Right kidney (tissue), 1 donor: ENCODE measurements at regions not wholly inside any gene's neighbourhood (a gene's known extent, or its start where the extent isn't known, plus 50 kb on each side); places are given as distances from the start of the nearest gene placed in this dataset.

Experiments
- DNase-seq: peaks from one replicate; pipeline ENCODE4 v3.0.0-alpha.2; 2016

DNA sequence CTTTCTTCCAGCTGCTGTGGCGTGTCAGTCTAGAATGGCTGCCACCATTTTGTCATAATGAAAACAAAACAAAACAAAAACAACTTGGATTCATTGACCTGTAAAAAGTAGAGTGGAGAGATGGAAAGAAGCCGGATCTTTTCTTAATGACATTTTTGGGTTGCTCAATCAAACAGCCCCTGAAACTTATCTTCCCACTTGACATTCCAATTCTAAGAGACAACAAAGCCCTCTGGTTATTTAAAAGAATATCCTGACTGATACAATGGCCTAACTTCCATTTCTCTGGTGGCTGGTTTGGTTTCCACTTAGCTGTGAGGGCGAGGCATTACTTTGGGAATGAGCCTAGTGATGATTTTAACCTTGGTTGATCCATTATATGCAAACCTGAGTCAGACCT is 123.7 kb downstream of the AQP4 start:
- no peak for DNase-seq

DNA sequence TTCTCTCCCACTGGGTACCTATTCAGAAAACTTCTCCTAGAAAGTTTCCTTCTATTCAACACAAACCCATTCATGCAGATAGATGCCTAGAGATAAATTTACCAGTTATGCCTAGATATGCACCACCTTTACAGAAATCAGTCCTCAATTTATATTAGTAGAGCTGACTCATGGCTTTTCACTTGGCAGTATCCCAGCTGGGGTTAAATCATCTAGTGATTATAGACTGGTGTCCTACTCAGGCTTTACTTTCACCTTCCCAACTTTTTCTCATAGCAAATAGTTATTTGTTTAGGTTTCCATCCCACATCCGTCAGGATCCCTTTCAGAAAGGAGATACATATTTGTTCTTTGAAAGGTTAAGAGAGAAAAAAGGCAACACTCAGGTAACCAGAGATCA is 124.5 kb downstream of the AQP4 start:
- DNase-seq = no peak

DNA sequence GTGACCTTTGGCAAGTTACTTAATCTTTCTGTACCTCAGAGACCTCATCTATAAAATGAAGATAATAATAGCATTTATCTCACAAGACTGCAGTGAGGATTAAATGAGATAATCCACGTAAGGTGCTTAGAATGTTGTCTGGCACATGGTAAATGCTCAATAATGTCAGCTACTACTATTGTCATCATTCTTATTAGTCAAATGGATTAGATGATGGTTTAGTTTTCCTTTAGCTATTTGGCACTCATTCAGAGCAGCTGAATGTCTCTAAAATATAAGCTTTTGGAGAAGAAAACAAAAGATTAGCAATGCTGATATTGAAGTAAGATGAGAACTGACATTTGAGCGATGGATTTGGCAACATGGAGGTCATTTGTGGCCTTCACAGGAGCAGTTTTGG is 125.1 kb downstream of the AQP4 start:
- DNase-seq = no peak

DNA sequence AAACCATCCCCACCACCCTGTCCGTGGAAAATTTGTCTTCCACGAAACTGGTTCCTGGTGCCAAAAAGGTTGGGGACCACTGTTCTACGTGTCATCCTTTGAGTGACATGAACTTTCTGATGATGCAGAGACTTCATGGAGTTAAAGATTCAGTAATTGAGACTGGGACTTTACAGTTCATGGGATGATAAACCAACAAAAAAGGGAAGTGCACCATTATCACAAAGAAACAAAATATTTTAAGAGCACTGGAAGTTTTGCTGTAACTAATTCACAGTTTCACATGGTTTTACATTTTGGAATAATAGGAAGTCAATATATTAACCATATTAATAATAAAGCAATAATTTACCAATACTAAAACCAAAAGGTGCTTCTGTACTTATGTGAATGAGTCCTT is 126.8 kb downstream of the AQP4 start:
- no peak for DNase-seq

DNA sequence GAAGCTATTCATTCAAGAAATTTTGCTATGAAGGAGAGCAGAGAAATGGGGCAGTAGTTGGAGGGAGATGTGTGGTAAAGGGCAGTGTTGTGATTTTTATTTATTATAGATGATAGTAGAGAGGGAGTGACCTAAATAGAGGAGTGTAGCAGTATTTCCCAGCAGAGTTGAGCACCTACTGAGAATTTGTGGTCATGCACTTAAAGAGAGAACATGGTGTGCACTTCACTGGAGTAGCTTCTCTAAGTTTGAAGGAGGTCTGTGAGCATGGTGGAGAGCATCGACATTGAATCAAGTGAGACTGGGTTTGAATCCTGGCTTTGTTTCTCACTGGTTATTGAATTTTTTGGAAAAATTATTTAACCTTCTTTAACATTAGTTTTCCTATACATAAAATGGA is 129.2 kb downstream of the AQP4 start:
- DNase-seq = no peak

DNA sequence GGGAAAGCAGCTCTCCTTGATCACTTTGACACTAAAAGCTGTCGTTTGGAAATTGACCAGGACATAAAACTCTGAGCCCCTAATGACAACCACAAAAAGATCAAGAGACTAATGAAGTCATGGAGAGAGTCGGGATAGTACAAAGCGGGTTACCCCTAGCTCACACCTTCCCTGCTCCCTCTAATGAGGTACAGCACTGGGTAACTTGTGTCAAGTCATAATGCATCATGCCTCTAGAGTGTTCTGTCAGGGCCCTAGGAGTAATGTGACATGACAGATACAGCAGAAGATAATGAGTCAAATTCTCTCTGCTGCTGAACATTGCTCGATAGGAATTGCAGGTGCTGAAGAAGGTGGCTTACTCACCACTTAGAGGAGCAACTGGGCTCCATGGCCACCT is 130.7 kb downstream of the AQP4 start:
- no peak for DNase-seq

DNA sequence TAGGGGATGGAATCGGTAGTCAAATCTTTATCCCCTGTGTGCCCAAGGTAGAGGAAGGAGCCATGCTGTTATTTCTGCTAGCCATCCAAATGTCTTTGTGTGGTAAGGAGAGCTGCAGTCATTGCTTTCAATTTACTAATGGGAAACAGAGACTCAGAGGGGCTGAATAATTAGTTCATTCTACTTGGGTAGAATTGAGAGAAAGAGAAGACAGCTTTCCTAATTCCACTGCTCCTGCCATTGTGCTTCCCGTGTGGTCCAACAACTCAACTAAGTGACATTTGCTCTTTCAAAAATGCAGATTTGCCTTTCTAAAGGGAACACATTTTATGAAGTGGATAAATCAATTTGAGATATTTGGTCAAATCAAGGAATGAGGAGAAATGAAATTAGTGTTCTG is 136.1 kb downstream of the AQP4 start:
- no peak for DNase-seq

DNA sequence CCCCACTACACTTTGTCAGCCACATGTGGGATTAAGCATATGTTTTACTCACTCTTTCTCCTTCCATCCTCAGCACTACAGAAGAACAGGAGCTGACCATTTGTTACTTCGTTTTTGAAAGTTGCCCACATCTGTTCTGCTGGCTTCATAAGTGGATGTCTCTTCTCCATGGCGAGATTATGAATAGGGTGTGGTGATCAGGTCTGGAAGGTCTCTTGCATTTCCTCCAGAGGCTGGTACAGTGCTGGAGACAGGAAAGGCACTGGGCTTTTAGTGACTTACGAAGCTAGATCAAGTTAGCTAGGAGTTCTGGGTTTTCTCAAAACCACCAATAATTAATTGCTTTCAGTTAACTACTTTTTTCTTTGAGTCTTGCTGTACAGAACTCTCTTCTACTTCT is 136.5 kb downstream of the AQP4 start:
- DNase-seq = no peak

DNA sequence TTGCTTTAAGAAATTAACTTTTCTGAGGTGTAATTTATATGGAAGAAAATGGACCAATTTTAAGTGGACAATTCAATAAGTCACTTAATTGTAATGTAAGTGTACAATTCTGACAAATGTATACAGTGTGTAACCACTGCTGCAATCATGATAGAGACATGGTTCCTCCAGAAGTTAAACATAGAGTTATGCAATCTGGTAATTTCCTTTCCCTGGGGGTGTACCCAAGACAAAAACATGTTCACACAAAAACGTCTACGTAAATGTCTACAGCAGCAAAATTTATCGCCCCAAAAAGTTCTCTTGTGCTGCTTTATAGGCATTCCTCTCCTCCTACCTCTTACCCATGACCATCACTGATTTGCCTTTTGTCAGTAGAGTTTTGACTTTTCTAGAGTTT is 141.5 kb downstream of the AQP4 start:
- no peak for DNase-seq

DNA sequence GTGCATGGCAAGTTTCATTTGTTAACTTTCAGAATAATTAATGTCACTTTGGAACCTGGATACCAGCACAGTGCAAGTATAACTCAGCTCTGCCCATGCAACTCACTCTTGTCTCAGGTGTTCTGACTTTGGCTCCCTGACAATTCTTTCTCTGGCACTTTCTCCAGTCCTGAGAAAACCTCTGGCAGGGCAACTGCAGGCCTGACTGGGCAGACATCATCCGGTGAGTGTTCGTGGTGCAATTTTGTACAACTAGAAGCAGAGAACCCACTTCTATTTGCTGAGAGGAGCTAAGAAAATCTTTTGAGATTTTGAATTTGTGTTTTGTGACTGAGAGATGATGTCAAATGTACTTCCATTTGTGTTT is 143.0 kb downstream of the AQP4 start:
- DNase-seq = no peak

DNA sequence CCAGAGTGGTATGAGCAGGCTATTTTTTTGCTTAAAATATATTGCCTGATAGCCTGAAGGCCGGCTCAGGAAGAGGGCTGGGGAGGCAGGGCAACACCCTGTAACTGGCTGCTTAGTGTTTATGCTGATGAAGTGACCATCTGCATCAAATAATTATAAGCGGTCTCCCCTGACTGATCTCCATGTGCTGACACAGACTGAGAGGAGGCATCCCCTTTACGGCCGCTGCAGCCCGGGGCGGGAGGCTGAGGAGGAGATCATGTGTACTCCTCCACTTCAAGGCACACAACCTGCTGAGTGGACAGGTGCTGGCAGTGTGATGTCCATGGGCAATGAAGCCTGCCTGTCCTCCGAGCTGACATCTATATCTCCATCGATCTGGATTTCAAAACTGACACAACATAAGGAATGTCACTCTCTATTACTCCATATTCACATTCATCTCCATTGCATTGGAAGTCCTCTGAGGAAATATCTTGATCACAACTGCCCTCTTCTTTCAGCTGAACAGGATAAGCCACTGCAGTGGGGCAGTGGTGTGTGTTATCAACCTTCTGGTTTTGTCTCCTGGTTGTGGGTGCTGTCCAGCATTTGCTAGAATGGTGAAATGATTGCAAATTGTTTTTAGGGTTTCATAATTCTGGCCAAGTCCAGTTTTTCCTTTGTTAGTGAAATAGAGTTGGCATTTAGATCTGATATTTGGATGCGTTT is 143.5 kb downstream of the AQP4 start:
- no peak for DNase-seq

DNA sequence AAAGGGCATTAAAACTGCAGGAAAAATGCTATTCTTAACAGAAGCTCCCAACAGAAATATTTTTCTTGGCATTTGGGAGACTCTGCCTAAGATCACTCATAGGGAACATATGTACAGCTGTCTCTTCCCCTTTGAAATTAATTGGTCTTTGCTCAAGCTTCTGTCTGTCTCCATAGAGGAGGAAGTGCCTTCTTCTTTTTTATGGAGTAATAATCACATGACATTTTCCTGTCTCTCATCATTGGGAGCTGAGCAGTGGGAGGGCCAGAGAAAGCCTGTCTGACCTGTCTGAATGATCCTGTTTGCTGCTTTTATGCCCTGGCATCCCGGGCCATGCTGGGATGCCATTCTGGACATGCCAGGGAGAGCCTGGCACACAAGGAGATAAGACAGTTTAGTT is 145.6 kb downstream of the AQP4 start:
- no peak for DNase-seq

DNA sequence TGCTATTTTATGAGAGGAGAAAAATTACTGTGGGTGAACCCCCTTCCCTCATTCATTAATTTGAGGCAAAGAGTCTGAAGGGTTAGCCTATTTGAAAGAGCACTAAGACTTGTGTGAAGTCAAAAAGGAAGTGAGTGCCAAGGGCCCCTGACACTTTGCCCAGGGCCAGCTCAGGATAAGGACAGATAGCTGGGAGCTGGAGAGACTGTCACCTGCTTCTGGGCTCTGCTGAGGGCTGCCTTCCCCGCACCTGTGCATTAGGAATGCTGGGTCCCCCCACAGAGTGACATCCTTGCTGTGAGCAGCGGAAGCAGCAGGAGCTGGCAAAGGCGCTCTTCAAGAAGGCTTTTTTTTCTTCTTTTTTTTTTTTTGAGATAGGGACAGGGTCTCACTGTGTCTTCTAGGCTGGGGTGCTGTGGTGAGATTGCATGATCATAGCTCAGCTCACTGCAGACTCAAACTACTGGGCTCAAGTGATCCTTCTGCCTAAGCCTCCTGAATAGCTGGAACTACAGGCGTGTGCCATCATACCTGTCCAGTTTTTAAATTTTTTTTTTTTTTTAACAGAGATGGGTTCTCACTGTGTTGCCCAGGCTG is 148.3 kb downstream of the AQP4 start:
- DNase-seq = no peak

DNA sequence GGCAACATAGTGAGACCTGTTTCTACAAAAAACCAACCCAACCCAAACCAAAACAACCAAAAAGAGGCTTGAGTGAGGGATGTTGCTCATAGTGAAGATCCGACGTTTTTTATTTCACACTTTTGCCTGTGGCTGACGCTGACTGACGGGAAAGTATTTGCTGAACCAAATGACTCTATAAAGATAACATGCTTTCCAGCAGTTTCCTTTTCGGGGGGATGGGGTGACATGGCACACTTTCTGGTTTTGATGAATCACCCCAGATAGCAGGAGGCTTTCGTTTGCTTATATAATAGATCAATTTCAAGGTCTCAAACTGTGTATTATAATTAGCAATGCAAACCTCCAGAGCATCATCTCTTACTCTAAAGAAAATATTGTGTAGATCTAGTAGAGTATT is 150.8 kb downstream of the AQP4 start:
- no peak for DNase-seq

DNA sequence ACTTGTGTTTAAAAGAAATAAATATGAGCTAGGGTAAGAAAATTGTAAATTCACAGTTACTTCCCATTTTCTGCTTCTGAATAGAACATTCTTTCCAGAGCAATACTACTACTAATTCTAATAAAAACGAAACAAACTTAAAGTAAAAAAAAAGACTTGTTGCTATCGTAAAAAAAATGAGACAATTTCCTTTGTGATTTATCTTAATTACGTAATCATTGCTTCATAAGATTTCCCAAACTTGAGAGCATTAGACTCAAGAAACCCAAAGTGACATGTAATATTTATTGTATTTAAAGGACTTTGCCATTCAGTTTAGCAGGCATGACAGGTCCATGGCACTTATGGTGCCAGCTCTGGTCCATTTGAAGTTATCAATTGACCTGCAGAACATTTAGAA is 153.8 kb downstream of the AQP4 start:
- no peak for DNase-seq

DNA sequence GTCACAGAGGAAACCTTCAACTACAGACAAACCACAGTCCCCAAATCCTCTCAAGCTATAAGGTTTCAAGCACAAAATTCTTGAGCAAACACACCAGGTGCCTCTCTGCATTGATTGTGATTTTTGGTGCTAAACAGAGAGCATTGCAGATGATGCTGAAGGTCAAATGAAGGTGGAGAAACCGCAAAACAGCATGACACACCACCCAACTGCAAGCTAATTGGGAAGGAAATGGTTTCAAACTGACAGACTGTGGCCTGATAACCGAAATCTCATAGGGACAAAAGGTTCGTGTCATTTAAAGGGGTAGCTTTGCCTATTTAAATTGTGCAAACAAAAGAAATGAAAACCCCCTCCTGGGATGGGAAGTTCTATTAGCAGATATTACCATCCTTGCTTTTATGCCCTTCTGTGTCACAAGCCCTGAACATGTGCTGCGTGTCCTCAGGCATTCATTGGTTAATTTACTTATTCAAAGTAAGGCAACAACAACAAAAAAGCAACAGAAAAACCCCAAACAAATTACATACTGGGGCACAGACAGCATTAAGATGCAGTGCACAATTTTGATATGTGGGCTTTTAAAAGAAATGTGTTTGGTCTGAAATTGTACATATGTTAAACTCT is 154.9 kb downstream of the AQP4 start:
- no peak for DNase-seq

DNA sequence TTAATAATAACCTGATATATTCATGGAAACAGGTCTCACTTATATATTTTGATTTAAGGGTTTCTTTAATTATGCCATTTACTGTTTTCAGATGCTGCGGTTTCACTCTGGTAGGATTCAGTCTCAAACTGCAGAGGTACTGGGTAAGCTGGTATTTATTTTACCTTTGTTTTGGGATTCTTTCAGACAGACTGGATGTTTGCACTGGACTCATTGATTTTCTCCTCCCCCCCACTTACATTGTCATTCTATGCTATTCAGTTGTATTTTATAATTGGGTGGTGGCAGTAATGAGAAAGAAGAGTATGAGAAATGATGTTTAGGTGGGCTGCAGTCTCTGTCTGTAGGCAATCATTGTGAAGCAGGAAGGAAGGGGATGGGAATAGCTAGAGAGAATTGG is 155.6 kb downstream of the AQP4 start:
- DNase-seq = no peak

DNA sequence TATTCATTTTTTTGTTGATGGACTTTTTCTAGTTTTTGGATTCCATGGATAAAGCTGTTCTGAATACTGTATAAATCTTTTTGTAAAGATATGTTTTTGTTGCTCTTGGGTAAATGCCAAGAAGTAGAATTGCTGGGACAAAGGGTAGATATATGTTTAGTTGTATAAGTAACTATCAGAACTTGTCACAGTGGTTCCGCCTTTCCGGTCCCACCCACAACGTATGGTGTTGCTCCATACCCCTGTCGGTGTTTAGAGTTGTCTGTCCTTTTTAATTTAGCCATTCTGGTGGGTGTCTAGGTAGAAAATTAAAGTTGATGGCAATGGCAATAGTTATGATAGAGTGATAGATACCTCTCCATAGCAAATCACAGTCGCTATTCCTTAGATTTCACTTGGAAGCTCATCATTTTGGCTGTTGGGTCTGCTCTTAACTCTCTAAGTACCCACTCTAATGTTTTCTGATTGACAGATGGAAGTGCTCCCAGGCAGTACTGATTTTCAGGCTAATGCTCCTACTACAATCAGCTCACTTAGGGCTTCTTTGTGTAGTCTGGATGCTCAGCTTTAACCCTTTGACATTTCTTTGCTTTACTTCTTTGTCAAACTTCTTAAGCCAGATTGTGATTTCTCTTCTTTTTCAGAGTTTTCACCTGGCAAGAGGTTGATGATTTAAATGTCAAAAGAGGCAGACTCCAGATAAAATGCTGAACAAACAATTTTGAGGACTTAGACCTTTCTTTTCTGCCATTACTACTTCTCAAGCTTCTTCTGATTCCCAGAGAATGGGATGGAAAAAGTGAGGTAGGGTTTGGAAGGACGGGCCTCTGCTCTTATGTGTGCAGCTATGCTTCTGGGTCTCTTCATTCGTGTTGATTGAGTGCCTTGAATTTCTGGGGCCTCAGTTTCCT is 156.4 kb downstream of the AQP4 start:
- DNase-seq = no peak

DNA sequence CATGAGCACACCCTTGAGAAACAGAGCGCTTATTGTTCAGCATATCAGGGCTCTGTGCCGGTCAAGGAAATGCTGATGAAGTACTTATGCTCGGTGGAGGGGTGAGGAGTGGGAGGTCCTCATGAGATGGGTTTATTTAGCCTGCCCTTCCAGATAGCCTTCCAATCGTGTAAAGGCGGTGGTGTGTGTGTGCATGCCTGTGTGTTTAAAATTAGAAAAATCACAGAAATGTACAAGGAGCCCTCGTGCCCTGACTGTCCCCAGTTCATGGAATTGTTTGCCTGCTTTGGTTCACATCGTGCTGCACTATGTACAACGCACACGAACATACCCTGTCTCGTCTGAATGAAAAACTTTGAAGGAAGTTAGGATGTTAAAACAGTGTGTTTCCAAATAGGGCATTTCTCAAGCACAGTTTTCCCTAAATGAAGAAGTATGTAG is 158.6 kb downstream of the AQP4 start:
- no peak for DNase-seq

DNA sequence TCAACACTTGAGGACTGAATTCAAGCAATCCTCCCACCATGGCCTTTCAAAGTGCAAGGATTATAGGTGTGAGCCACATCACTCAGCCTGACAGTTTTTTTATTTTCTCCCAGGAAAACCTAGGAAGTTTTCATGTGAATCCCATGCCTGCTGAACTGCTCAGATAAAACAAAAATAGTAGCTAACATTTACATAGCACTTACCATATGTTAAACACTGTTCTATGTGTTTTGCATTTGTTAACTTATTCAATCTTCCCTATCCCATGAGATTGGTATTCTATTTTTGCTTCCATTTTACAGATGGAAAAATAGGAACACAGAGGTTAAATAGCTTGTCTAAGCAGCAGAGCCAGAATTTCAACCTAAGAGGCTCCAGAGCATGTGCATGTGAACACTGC is 157.4 kb upstream of the KCTD1 start:
- no peak for DNase-seq

DNA sequence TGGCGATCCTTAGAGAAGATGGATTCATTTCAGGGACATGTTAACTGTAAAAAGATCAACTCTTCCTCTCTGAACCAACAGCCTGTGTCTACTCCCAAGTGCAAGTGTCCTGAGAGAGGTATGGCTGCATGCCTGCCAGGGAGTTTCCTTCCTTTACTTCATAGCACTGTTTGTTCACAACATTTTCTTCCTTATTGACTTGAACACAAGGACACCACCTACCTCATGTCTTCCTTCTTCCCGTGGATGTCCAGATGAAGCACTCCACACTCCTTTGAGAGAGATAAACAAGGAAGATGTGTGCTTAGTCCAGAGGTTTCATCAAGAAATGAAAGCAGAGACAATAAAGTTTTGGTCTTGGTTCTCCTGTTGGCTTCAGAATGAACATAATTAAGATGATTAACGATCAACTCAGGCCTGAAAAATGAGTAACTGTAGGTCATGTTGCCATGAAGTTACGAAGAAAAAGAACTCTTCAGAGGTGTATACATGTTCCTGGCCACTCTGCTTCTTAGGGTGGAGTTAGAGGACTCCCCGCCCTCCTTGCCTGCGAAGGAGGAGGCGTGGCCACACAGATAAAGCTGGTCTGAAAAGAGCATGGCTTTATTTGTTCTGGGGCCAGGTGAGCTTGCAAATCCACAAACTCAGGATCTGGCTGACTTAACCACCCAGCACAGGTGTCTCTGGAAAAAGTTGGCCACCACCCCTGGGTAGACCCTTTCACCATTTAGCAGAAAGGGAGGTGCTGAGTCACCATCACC is 155.0 kb upstream of the KCTD1 start:
- no peak for DNase-seq

DNA sequence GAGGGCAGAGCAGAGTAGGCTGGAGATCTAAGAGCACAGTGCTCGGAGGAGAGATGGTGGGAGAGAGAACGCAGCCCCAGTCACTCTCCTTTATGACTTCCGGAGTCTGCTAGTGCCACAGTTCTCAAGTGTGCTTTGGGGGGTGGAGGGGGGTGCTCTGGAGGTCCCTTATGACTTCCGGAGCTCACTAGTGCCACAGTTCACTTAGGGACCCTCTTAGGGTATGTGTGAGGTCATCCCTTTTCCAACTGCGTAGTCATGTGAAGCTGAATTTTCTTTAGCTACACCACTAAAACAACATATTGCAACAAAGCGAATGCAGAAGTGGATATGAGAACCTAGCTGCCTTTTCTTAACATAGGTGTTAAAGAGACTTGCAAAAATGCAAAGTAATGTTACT is 153.7 kb upstream of the KCTD1 start:
- no peak for DNase-seq
